ENCODE measurements at regions not wholly inside any gene's neighbourhood (a gene's known extent, or its start where the extent isn't known, plus 50 kb on each side); places are given as distances from the start of the nearest gene placed in this dataset.

DNA sequence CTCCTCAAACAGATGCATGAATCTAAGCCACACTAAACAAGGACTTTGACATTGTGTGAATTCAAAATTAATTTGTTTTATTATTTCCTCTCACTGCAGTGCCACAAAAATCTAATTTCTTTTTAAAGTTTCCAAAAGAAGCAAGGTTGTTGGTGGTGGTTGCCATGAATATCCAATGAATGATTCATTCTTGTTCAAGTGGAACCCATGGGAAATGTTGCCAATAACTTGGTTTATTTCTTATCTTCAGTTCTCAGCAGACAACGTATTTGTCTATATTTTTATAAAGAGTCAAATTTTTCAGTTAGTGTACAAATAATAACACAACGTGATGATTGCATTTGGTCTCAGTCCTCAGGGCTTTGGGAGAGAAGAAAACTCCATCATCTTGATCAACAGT, 309.4 kb upstream of the NOCT start:
- no peak overlapping the region for H3K4me3 ChIP-seq (ENCODE audit: low read length)
- H3K27ac ChIP-seq (ENCODE audit: low read length) = no peak overlapping the region
- no peaks in the 10 kb centered on the region for H3K9me3 ChIP-seq (ENCODE audit: low read length)
- no peaks in the 10 kb centered on the region for H3K9me2 ChIP-seq (replicated peaks; ENCODE audit: insufficient read depth, low read length)
- H3K4me2 ChIP-seq (ENCODE audit: low read depth, low read length, poor library complexity, severe bottlenecking) = no peak overlapping the region
- H3K79me2 ChIP-seq (ENCODE audit: low read length) = no peaks in the 10 kb centered on the region
- H3K27me3 ChIP-seq (ENCODE audit: low read length) = no peaks in the 10 kb centered on the region
- H2AFZ ChIP-seq (ENCODE audit: low read length) = no peak overlapping the region
- no peak overlapping the region for H3K9ac ChIP-seq (ENCODE audit: low read length)
- H3K36me3 ChIP-seq (ENCODE audit: insufficient read depth, low read length) = no peaks in the 10 kb centered on the region
- no peak for DNase-seq
- H4K20me1 ChIP-seq (ENCODE audit: insufficient read depth, low read depth, low read length) = no peaks in the 10 kb centered on the region
- no peaks in the 10 kb centered on the region for H3K4me1 ChIP-seq (ENCODE audit: low read length)

DNA sequence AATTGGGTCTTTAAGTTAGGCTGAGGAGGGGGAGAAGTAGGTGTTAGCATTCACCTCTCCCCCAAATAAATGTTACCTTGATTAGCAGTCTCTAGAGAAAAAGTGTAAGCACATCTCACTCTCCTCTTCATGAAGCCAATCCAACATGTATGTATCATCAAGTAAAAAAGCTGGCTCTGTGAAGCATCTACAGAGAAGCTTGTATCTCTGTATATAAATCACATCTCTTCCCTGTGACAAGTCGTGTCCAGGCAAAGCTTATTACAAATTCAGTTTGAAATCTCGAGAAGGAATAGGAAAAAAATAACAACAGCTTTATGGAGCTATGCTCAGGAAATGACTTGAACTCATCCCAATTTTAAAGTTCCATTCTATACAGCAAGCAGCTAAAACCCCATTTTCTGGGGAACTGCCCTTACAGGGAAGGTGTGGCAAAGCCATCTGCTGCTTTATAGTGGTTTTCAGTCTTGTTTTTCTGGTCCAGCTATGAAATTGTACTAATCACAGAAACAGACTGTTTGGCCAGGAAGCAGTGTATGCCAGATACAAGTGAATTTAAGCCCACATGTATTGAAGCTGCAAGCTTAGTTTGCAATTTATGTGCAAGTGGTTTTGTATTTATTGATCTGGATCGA, 313.3 kb upstream of the NOCT start:
- H3K27me3 ChIP-seq (ENCODE audit: low read length) = no peaks in the 10 kb centered on the region
- no peak overlapping the region for H3K27ac ChIP-seq (ENCODE audit: low read length)
- H4K20me1 ChIP-seq (ENCODE audit: insufficient read depth, low read depth, low read length) = no peaks in the 10 kb centered on the region
- DNase-seq = no peak
- H2AFZ ChIP-seq (ENCODE audit: low read length) = no peak overlapping the region
- H3K4me3 ChIP-seq (ENCODE audit: low read length) = no peak overlapping the region
- no peaks in the 10 kb centered on the region for H3K36me3 ChIP-seq (ENCODE audit: insufficient read depth, low read length)
- H3K9me3 ChIP-seq (ENCODE audit: low read length) = no peaks in the 10 kb centered on the region
- H3K79me2 ChIP-seq (ENCODE audit: low read length) = no peaks in the 10 kb centered on the region
- H3K9me2 ChIP-seq (replicated peaks; ENCODE audit: insufficient read depth, low read length) = no peaks in the 10 kb centered on the region
- H3K4me1 ChIP-seq (ENCODE audit: low read length) = no peaks in the 10 kb centered on the region
- H3K4me2 ChIP-seq (ENCODE audit: low read depth, low read length, poor library complexity, severe bottlenecking) = no peak overlapping the region
- H3K9ac ChIP-seq (ENCODE audit: low read length) = no peak overlapping the region

GRCh38 chr4:138698641-138699040, 316.9 kb upstream of the NOCT start:
- no peaks in the 10 kb centered on the region for H4K20me1 ChIP-seq (ENCODE audit: insufficient read depth, low read depth, low read length)
- no peak overlapping the region for H3K4me3 ChIP-seq (ENCODE audit: low read length)
- no peak overlapping the region for H3K4me2 ChIP-seq (ENCODE audit: low read depth, low read length, poor library complexity, severe bottlenecking)
- no peaks in the 10 kb centered on the region for H3K4me1 ChIP-seq (ENCODE audit: low read length)
- H3K79me2 ChIP-seq (ENCODE audit: low read length) = no peaks in the 10 kb centered on the region
- DNase-seq = no peak
- no peaks in the 10 kb centered on the region for H3K9me3 ChIP-seq (ENCODE audit: low read length)
- H3K9ac ChIP-seq (ENCODE audit: low read length) = no peak overlapping the region
- no peak overlapping the region for H2AFZ ChIP-seq (ENCODE audit: low read length)
- H3K9me2 ChIP-seq (replicated peaks; ENCODE audit: insufficient read depth, low read length) = no peaks in the 10 kb centered on the region
- H3K27ac ChIP-seq (ENCODE audit: low read length) = no peak overlapping the region
- no peaks in the 10 kb centered on the region for H3K36me3 ChIP-seq (ENCODE audit: insufficient read depth, low read length)
- H3K27me3 ChIP-seq (ENCODE audit: low read length) = no peaks in the 10 kb centered on the region

GRCh38 chr4:138697851-138698250, 317.7 kb upstream of the NOCT start:
- no peaks in the 10 kb centered on the region for H3K27me3 ChIP-seq (ENCODE audit: low read length)
- no peak overlapping the region for H3K4me3 ChIP-seq (ENCODE audit: low read length)
- H2AFZ ChIP-seq (ENCODE audit: low read length) = no peak overlapping the region
- no peaks in the 10 kb centered on the region for H3K9me3 ChIP-seq (ENCODE audit: low read length)
- DNase-seq = no peak
- H3K36me3 ChIP-seq (ENCODE audit: insufficient read depth, low read length) = no peaks in the 10 kb centered on the region
- no peak overlapping the region for H3K4me2 ChIP-seq (ENCODE audit: low read depth, low read length, poor library complexity, severe bottlenecking)
- no peaks in the 10 kb centered on the region for H3K79me2 ChIP-seq (ENCODE audit: low read length)
- H4K20me1 ChIP-seq (ENCODE audit: insufficient read depth, low read depth, low read length) = no peaks in the 10 kb centered on the region
- no peak overlapping the region for H3K27ac ChIP-seq (ENCODE audit: low read length)
- H3K9me2 ChIP-seq (replicated peaks; ENCODE audit: insufficient read depth, low read length) = no peaks in the 10 kb centered on the region
- no peak overlapping the region for H3K9ac ChIP-seq (ENCODE audit: low read length)
- H3K4me1 ChIP-seq (ENCODE audit: low read length) = no peaks in the 10 kb centered on the region

DNA sequence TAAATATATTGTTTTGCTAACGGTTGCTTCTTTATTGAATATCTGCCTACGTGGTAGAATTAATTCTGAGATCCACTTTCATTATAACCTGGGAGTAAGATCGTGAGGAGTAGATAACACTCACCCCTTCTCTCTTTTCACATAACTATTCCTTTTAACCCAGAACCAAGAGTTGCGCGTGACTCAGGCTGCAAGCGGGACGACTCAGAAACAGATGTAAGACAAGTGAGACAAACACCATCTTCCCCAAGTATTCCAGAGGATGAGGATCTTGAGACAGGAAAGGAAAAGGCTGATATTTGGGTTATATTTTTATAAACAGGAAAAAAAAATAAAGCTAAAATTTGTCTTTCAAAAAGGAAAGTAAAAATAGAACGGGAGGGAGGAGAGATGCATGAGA, 318.8 kb upstream of the NOCT start:
- DNase-seq = no peak
- Histone ChIP-seq H3K27me3 (ENCODE audit: low read length) (no peaks in the 10 kb centered on the region), H3K9me2 (replicated peaks; ENCODE audit: insufficient read depth, low read length) (no peaks in the 10 kb centered on the region), H3K79me2 (ENCODE audit: low read length) (no peaks in the 10 kb centered on the region), H3K4me3 (ENCODE audit: low read length) (no peak overlapping the region), H3K4me1 (ENCODE audit: low read length) (no peaks in the 10 kb centered on the region), H2AFZ (ENCODE audit: low read length) (no peak overlapping the region), H3K4me2 (ENCODE audit: low read depth, low read length, poor library complexity, severe bottlenecking) (no peak overlapping the region), H3K36me3 (ENCODE audit: insufficient read depth, low read length) (no peaks in the 10 kb centered on the region), H3K9me3 (ENCODE audit: low read length) (no peaks in the 10 kb centered on the region), H3K9ac (ENCODE audit: low read length) (no peak overlapping the region), H4K20me1 (ENCODE audit: insufficient read depth, low read depth, low read length) (no peaks in the 10 kb centered on the region), H3K27ac (ENCODE audit: low read length) (no peak overlapping the region)

GRCh38 chr4:138696058-138696457, 319.5 kb upstream of the NOCT start:
- H3K27ac ChIP-seq (ENCODE audit: low read length) = no peak overlapping the region
- H2AFZ ChIP-seq (ENCODE audit: low read length) = no peak overlapping the region
- H3K9ac ChIP-seq (ENCODE audit: low read length) = no peak overlapping the region
- H3K4me3 ChIP-seq (ENCODE audit: low read length) = no peak overlapping the region
- H3K9me3 ChIP-seq (ENCODE audit: low read length) = no peaks in the 10 kb centered on the region
- H3K4me2 ChIP-seq (ENCODE audit: low read depth, low read length, poor library complexity, severe bottlenecking) = no peak overlapping the region
- H3K9me2 ChIP-seq (replicated peaks; ENCODE audit: insufficient read depth, low read length) = no peaks in the 10 kb centered on the region
- H3K79me2 ChIP-seq (ENCODE audit: low read length) = no peaks in the 10 kb centered on the region
- H3K27me3 ChIP-seq (ENCODE audit: low read length) = no peaks in the 10 kb centered on the region
- no peaks in the 10 kb centered on the region for H3K4me1 ChIP-seq (ENCODE audit: low read length)
- no peaks in the 10 kb centered on the region for H3K36me3 ChIP-seq (ENCODE audit: insufficient read depth, low read length)
- H4K20me1 ChIP-seq (ENCODE audit: insufficient read depth, low read depth, low read length) = no peaks in the 10 kb centered on the region
- DNase-seq = no peak

DNA sequence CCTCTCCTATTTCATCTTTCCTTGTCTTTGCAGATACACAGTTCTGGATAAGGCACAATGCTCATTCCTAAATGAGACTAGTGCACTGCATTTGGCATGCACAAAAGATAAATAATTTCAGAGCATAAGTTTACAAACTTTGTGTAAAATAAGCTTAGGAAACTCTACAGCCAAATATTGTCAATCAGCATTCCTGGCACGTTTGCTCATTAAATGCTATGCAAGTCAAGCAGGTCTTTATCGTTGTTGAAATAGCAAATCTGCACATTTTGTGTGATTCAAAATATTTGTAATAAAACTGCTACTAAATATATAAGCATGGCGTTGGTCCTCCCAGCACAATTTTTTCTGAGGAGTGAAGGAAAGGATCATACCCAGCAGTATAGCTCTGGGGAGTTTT, 322.1 kb upstream of the NOCT start:
- H3K27me3 ChIP-seq (ENCODE audit: low read length) = no peaks in the 10 kb centered on the region
- H3K79me2 ChIP-seq (ENCODE audit: low read length) = no peaks in the 10 kb centered on the region
- no peak overlapping the region for H3K27ac ChIP-seq (ENCODE audit: low read length)
- no peaks in the 10 kb centered on the region for H3K4me1 ChIP-seq (ENCODE audit: low read length)
- no peak for DNase-seq
- no peak overlapping the region for H3K4me3 ChIP-seq (ENCODE audit: low read length)
- H2AFZ ChIP-seq (ENCODE audit: low read length) = no peak overlapping the region
- H4K20me1 ChIP-seq (ENCODE audit: insufficient read depth, low read depth, low read length) = no peaks in the 10 kb centered on the region
- H3K4me2 ChIP-seq (ENCODE audit: low read depth, low read length, poor library complexity, severe bottlenecking) = no peak overlapping the region
- no peaks in the 10 kb centered on the region for H3K9me2 ChIP-seq (replicated peaks; ENCODE audit: insufficient read depth, low read length)
- no peak overlapping the region for H3K9ac ChIP-seq (ENCODE audit: low read length)
- no peaks in the 10 kb centered on the region for H3K9me3 ChIP-seq (ENCODE audit: low read length)
- no peaks in the 10 kb centered on the region for H3K36me3 ChIP-seq (ENCODE audit: insufficient read depth, low read length)

DNA sequence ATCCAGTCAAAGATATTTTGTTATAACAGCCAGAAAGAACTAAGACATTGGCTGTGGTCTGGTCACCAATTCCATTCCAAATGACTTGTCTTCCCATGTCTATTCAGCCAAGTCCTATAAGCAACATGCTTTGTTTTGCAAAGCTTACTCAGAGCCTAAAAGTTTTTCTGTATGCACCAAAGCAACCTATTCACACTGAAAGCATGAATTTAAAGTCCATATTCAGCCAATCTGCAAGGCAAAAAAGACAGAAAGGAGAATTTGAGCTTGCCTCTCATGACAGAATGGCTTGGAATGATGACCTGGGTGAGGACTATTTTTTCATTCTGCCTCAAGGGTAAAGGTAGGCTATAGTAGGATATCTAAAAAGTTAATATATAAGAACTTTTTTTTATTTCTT, 323.2 kb upstream of the NOCT start:
- no peaks in the 10 kb centered on the region for H3K9me2 ChIP-seq (replicated peaks; ENCODE audit: insufficient read depth, low read length)
- no peak overlapping the region for H3K4me3 ChIP-seq (ENCODE audit: low read length)
- H3K4me2 ChIP-seq (ENCODE audit: low read depth, low read length, poor library complexity, severe bottlenecking) = no peak overlapping the region
- no peaks in the 10 kb centered on the region for H3K79me2 ChIP-seq (ENCODE audit: low read length)
- H3K27ac ChIP-seq (ENCODE audit: low read length) = no peak overlapping the region
- H3K36me3 ChIP-seq (ENCODE audit: insufficient read depth, low read length) = no peaks in the 10 kb centered on the region
- 0 out of 2 replicates have a peak, but pooled peaks cover 4% of the 10 kb centered on the region for H3K27me3 ChIP-seq (ENCODE audit: low read length)
- no peak for DNase-seq
- no peaks in the 10 kb centered on the region for H3K9me3 ChIP-seq (ENCODE audit: low read length)
- no peaks in the 10 kb centered on the region for H3K4me1 ChIP-seq (ENCODE audit: low read length)
- H2AFZ ChIP-seq (ENCODE audit: low read length) = no peak overlapping the region
- H4K20me1 ChIP-seq (ENCODE audit: insufficient read depth, low read depth, low read length) = no peaks in the 10 kb centered on the region
- H3K9ac ChIP-seq (ENCODE audit: low read length) = no peak overlapping the region

- no peaks in the 10 kb centered on the region for H4K20me1 ChIP-seq (ENCODE audit: insufficient read depth, low read depth, low read length)
- H3K79me2 ChIP-seq (ENCODE audit: low read length) = no peaks in the 10 kb centered on the region
- H3K4me3 ChIP-seq (ENCODE audit: low read length) = no peak overlapping the region
- H3K4me2 ChIP-seq (ENCODE audit: low read depth, low read length, poor library complexity, severe bottlenecking) = no peak overlapping the region
- no peak overlapping the region for H3K27ac ChIP-seq (ENCODE audit: low read length)
- no peak overlapping the region for H2AFZ ChIP-seq (ENCODE audit: low read length)
- DNase-seq = no peak
- H3K9me2 ChIP-seq (replicated peaks; ENCODE audit: insufficient read depth, low read length) = no peaks in the 10 kb centered on the region
- H3K9me3 ChIP-seq (ENCODE audit: low read length) = no peaks in the 10 kb centered on the region
- 0 out of 2 replicates have a peak, but pooled peaks cover 4% of the 10 kb centered on the region for H3K27me3 ChIP-seq (ENCODE audit: low read length)
- no peak overlapping the region for H3K9ac ChIP-seq (ENCODE audit: low read length)
- H3K36me3 ChIP-seq (ENCODE audit: insufficient read depth, low read length) = no peaks in the 10 kb centered on the region
- no peaks in the 10 kb centered on the region for H3K4me1 ChIP-seq (ENCODE audit: low read length)
Measured at GRCh38 chr4:138689593-138689992, 326.0 kb upstream of the NOCT start.

Measured in Karpas-422 (cell line).